GM18868 (cell line): ENCODE measurements at regions not wholly inside any gene's neighbourhood (a gene's known extent, or its start where the extent isn't known, plus 50 kb on each side); places are given as distances from the start of the nearest gene placed in this dataset.
"Not testable (repeated sequence)": the region's sequence is repeated elsewhere in the genome, so short reads cannot be mapped to it uniquely, and the experiment has no call there.

Experiments used
- ATAC-seq: cut with Tn5 transposase; IDR thresholded peaks from one replicate; pipeline ENCODE4 v1.9.1; 2021; ENCODE audit warnings: mild to moderate bottlenecking, moderate library complexity; ENCODE audit not compliant: unreplicated experiment

GRCh38 chr2:48180557-48180956 lies 133.9 kb upstream of the FOXN2 start:
- ATAC-seq, result no peak

DNA sequence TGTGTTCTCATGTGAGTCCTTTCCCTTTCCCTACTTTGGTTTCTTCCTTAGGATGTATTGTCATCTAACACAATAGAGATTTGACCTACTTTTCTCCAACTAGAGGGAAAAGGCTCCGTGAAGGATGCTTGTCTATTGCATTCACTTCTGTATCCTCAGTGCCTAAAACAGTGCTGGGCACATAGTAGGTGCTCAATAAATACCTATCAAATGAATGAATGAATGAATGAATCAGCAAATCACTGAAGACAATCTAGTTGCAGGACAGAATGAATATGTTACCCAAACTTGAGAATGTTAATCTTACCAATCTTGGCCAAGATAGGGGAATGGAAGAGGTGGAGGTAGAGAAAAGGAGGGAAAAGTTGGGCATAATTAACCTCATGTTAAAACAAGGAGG lies 131.2 kb upstream of the FOXN2 start:
- ATAC-seq, result no peak

- no peak for ATAC-seq
Observed at GRCh38 chr2:48183991-48184390, 130.5 kb upstream of the FOXN2 start.

DNA sequence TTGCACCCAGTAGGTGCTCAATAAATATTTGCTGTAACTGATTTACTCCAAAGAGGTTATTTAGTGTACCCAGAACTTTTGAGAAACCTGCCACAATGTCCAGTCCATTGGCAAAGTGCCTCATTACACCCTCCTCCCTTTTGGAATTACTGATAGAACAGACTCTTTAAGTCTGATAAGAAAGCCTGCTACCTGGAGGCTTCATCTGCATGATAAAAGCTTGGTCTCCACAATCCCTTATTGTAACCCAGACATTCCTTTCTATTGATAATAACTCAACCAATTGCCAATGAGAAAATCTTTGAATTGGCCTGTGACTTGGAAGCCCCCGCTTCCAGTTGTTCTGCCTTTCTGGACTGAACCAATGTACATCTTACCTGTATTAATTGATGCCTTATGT lies 127.0 kb upstream of the FOXN2 start:
- ATAC-seq, result no peak

DNA sequence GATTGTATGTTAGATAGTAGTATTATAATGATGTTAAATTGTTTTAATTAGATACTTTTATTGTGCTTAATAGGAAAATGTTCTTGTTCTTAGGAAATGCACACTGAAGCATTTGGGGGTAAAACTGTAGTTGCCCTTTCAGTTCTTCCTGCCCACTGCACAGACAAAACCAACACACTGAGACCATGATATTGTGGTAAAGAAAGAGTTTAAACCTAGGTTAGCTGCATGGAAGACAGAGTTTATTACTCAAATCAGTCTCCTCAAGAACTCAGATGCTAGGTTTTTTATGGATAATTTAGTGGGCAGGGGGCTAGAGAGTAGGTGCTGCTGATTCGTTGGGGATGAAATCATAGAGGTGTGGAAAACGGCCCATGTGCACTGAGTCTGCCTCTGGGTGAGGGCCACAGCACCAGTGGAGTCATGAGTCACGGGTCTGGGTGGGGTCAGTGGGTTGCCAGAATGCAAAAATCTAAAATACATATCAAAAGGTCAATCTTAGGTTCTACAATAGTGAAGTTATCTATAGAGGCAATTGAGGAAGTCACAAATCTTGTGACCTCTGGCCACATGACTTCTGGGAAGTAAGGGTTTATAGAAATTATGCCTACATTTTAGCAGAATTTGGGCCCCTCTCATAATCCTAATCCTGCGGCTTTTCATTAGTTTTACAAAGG lies 124.8 kb upstream of the FOXN2 start:
- no peak for ATAC-seq

GRCh38 chr2:48190230-48190629 lies 124.3 kb upstream of the FOXN2 start:
- ATAC-seq, result no peak

- ATAC-seq, result no peak
Observed at GRCh38 chr2:48194641-48195040, 119.8 kb upstream of the FOXN2 start.

DNA sequence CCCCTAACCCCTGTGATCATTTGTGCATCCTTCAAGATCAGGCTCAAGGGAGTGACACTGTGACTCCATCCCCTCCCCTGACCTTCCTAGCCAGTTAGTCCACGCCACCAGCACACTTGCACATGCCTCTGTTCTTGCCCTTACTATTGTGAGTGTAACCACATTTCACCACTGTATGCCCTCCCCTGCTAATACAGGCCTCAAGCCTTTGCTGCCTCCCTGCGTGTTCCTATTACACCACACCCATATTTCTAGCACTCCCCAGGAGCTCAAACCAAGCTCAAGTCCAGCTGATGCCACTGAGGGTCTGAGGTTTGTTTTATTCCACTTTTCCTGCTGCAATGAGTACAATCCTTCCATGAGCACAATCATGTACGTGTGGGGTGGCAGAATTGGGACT lies 119.3 kb upstream of the FOXN2 start:
- ATAC-seq, result no peak

DNA sequence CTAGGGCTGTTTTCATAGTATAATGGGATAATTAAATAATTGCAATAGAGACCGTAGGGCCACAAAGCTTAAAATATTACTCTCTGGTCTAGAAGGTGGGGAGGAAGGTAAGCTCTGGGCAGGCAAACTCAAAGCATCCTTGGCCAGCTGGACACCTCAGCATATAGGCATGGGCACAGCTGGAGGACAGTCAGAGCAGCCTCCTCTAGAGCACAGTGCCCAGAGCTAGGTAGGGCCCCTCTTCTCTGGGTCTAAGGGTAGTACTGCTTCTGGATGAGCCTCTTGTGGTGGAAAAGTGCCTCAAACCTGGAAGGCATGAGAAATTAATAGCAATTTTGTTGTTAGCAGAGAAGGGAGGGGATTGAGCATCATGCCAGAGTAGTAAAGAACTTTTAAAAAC lies 116.9 kb upstream of the FOXN2 start:
- no peak for ATAC-seq

DNA sequence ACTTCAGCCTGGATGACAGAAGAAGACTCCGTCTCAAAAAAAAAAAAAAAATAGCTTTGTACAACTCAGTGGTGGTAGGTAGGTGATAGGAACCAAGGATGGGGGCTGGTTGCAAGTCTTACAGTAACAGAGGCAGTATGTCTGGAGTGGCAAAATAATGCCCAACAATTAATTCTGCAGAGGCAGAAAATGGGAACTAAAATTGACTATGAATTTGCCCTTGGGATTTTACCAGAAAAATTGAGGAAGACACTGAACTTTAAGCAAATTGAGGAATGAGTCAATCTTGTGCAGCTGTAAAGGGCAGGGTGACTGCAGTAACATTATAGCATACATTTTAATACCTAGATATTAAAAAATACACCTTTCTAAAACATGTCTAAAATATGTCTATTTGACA lies 116.1 kb upstream of the FOXN2 start:
- no peak for ATAC-seq

GRCh38 chr2:48199070-48199469 lies 115.4 kb upstream of the FOXN2 start:
- ATAC-seq, result no peak

DNA sequence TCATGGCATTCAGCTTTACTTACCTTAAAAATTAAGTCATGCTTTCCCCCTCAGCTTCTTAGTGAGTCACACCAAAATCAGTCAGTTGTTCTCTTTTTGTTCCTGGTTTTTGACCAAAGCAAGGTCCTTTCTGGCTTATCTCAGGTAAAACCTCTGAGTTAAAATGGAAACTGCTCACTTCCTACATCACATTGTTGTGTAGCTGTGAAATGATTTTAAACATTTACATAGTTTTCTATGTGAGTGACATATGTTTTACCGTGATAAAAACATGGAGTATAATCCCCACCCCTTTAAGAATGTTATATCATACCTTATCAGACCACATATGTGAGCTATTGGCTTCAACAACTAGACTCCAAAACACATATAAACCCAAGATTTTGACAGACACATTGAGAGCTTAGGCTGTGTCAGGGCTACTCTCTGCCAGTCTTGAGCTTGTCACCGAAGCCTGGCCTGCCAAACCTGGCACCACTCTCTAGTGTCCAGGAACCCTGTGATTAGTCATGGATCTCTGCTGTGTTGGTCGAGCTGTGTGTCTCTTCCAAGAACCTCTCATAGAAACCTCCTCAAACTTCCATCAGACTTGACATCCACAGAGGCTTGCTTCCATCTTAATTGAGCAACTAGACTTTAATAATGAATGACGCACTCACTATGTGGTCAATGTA lies 113.7 kb upstream of the FOXN2 start:
- peak; percentile 86 for ATAC-seq

DNA sequence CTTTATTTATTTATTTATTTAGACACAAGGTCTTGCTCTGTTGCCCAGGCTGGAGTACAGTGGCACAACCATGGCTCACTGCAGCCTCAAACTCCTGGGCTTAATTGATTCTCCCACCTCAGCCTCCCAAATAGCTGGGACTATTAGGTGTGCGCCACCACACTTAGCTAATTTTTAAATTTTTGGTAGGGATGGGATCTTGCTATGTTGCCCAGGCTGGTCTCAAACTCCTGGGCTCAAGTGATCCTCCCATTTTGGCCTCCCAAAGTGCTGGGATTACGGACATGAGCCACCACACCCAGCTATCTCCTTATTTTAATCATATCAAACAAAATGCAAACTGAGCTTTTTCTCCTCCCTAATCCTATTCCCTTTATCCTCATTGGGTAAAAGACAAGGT lies 113.0 kb upstream of the FOXN2 start:
- ATAC-seq, result not testable (repeated sequence)

DNA sequence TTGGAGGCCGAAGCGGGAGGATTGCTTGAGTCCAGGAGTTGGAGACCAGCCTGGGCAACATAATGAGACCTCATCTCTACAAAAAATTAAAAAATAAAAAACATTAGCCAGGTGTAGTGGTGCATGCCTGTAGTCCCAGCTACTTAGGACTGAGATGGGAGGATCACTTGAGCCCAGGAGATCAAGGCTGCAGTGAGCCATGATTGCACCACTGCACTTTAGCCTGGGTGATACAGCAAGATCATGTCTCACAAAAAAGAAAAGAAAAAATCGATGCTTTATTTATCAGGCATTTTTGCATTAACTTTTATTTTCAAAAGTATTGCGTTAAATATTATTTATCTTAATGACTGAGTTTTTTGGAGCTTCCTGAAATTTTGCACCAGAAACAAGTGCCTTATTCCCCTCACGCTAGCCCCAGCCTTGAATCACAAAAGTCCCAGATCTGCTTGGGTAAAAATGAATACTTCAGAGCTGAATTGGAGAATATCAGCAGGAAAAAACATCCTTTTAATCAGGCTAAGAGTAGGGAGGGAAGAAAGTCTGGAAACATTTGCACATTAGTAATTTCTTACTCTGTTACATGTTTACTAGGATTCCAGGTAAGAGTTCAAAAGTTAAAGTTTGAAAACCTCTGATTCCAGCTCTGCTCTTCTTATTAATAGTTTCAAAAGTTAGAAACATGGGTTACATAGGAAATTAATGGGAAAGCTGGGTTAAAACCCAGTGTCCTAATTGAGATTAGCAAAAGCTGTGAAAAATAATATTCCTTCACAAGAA lies 111.4 kb upstream of the FOXN2 start:
- no peak for ATAC-seq

- ATAC-seq, result no peak
Observed at GRCh38 chr2:48203668-48204067, 110.8 kb upstream of the FOXN2 start.

- no peak for ATAC-seq
Observed at GRCh38 chr2:48204750-48205136, 109.7 kb upstream of the FOXN2 start.

GRCh38 chr2:48205137-48205798 lies 109.2 kb upstream of the FOXN2 start:
- ATAC-seq, result peak; percentile 71

GRCh38 chr2:48206056-48206656 lies 108.3 kb upstream of the FOXN2 start:
- not testable (repeated sequence) for ATAC-seq

DNA sequence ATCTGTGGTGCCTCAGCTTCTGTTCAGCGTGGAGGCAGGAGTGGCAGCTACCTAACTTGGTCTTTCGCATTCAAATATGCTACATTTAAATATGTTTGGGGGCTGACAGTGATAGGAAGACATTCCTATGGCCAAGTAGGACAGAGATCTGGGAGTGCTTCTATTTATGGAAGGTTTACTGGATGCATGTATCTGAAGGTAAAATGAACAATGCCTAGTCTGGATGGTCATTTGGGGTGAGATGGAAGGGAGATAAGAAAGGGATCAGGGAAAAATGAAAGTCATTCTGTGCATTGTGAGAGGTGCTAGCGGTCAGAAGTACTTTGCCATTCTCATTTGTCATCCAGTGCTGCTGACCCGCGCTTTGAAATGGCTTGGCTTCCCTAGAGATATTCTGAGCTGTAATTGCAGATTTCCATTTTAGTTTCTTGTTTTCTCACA lies 107.3 kb upstream of the FOXN2 start:
- no peak for ATAC-seq

DNA sequence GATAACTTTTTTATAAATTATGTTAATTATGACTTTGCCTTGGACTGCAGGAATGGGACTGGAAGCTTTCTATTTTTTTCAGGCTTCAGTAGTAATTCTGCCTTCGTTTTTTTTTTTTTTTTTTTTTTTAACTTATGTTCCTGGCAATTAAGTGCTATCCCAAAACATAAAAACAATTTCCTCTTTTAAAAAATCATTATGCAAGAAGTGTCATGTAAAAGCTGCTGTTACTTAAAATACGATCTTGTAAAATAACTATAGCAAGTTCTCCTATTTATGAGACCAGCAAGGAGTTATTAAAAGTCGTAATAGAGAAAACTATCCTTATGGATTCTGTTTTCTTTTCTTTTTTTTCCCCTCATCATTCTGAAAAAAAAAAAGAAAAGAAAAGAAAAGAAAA lies 106.6 kb upstream of the FOXN2 start:
- no peak for ATAC-seq
